ENCODE measurements at regions not wholly inside any gene's neighbourhood (a gene's known extent, or its start where the extent isn't known, plus 50 kb on each side); places are given as distances from the start of the nearest gene placed in this dataset.

GRCh38 chr4:149009223-149009622 is 567.0 kb upstream of the NR3C2 start:
- Histone ChIP-seq H3K36me3 (no peaks in the 10 kb centered on the region), H3K4me3 (no peak overlapping the region), H3K27me3 (no peaks in the 10 kb centered on the region), H3K4me1 (no peaks in the 10 kb centered on the region), H3K9me3 (no peaks in the 10 kb centered on the region), H3K27ac (no peak overlapping the region)
- DNase-seq, result no peak
- TF ChIP-seq CTCF (IDR thresholded peaks at IDR 0.05) (no peak), POLR2A (IDR thresholded peaks at IDR 0.05) (no peak)

- no peaks in the 10 kb centered on the region for H3K9me3 ChIP-seq
- no peak overlapping the region for H3K4me3 ChIP-seq
- no peaks in the 10 kb centered on the region for H3K4me1 ChIP-seq
- no peaks in the 10 kb centered on the region for H3K36me3 ChIP-seq
- H3K27me3 ChIP-seq, result no peaks in the 10 kb centered on the region
- no peak overlapping the region for H3K27ac ChIP-seq
- DNase-seq, result no peak
- TF ChIP-seq CTCF (IDR thresholded peaks at IDR 0.05) (no peak), POLR2A (IDR thresholded peaks at IDR 0.05) (no peak)
Measured at GRCh38 chr4:149008415-149009025, 566.3 kb upstream of the NR3C2 start.

GRCh38 chr4:149005191-149005590 is 563.0 kb upstream of the NR3C2 start:
- Histone ChIP-seq H3K36me3 (no peaks in the 10 kb centered on the region), H3K27me3 (no peaks in the 10 kb centered on the region), H3K4me1 (no peaks in the 10 kb centered on the region), H3K4me3 (no peak overlapping the region), H3K9me3 (no peaks in the 10 kb centered on the region), H3K27ac (no peak overlapping the region)
- no peak for DNase-seq
- TF ChIP-seq CTCF (IDR thresholded peaks at IDR 0.05) (no peak), POLR2A (IDR thresholded peaks at IDR 0.05) (no peak)

- no peaks in the 10 kb centered on the region for H3K9me3 ChIP-seq
- no peaks in the 10 kb centered on the region for H3K4me1 ChIP-seq
- H3K27ac ChIP-seq, result no peak overlapping the region
- H3K27me3 ChIP-seq, result no peaks in the 10 kb centered on the region
- no peak for DNase-seq
- TF ChIP-seq POLR2A (IDR thresholded peaks at IDR 0.05) (no peak), CTCF (IDR thresholded peaks at IDR 0.05) (no peak)
- H3K36me3 ChIP-seq, result no peaks in the 10 kb centered on the region
- H3K4me3 ChIP-seq, result no peak overlapping the region
Measured at GRCh38 chr4:148999924-149000323, 557.7 kb upstream of the NR3C2 start.

GRCh38 chr4:148998719-148999118 is 556.5 kb upstream of the NR3C2 start:
- no peaks in the 10 kb centered on the region for H3K9me3 ChIP-seq
- TF ChIP-seq CTCF (IDR thresholded peaks at IDR 0.05) (no peak), POLR2A (IDR thresholded peaks at IDR 0.05) (no peak)
- H3K4me1 ChIP-seq, result no peaks in the 10 kb centered on the region

GRCh38 chr4:148986951-148987350 is 544.7 kb upstream of the NR3C2 start:
- H3K4me1 ChIP-seq, result no peaks in the 10 kb centered on the region
- no peak for DNase-seq
- H3K4me3 ChIP-seq, result no peak overlapping the region
- TF ChIP-seq POLR2A (IDR thresholded peaks at IDR 0.05), result no peak
- TF ChIP-seq CTCF (IDR thresholded peaks at IDR 0.05), result no peak
- peak overlapping the region in 1 of 4 donors; percentile 38 for H3K27ac ChIP-seq
- H3K27me3 ChIP-seq, result no peaks in the 10 kb centered on the region
- no peaks in the 10 kb centered on the region for H3K9me3 ChIP-seq
- H3K36me3 ChIP-seq, result no peaks in the 10 kb centered on the region

More at GRCh38 chr4:148998719-148999118, 556.5 kb upstream of the NR3C2 start:
- DNase-seq, result no peak
- Histone ChIP-seq H3K36me3 (no peaks in the 10 kb centered on the region), H3K4me3 (no peak overlapping the region), H3K27me3 (no peaks in the 10 kb centered on the region), H3K27ac (no peak overlapping the region)

Data from Peyer's patch (tissue), 4 donors.